ENCODE measurements at regions not wholly inside any gene's neighbourhood (a gene's known extent, or its start where the extent isn't known, plus 50 kb on each side); places are given as distances from the start of the nearest gene placed in this dataset.

DNA sequence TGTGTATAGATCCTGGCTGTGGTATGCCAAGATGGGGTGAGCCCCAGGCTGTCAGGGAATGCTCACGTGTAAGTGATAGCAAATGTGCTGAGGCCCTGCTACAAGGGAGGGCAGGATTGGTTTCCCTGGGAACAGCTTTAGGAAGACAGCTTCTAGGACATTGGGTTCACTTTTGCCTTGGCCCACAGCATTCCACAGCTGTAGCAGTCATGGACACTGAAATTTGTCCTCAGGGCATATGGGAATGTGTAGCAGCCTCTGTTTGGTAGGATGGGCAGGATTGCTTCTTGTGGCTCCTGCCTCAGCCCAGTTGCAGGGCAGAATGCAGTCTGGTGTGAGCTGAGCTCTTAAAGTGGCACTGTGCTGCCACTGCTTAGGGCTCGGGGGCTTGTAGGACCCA is 1061.7 kb upstream of the WWC1 start:
- DNase-seq (ENCODE audit: low spot score), result no peak

DNA sequence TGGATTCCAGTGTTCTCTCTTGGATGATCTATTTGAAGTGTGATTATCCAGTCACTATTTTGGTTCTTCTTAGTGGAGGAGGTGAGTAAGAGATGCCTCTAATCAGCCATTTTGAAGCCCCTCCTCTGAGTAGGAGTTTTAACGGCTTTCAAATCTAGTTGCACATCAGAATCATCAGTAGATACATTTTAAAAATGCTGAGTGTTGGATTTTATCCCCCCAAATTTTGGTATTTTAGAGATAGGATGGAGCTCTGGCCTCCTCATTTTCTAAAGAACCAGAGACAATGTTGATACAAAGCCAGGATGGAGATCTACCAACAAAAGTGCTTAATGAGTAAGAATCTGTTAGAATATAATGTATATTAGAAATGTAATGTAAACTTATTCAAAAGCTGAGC is 1061.0 kb upstream of the WWC1 start:
- DNase-seq (ENCODE audit: low spot score), result no peak

DNA sequence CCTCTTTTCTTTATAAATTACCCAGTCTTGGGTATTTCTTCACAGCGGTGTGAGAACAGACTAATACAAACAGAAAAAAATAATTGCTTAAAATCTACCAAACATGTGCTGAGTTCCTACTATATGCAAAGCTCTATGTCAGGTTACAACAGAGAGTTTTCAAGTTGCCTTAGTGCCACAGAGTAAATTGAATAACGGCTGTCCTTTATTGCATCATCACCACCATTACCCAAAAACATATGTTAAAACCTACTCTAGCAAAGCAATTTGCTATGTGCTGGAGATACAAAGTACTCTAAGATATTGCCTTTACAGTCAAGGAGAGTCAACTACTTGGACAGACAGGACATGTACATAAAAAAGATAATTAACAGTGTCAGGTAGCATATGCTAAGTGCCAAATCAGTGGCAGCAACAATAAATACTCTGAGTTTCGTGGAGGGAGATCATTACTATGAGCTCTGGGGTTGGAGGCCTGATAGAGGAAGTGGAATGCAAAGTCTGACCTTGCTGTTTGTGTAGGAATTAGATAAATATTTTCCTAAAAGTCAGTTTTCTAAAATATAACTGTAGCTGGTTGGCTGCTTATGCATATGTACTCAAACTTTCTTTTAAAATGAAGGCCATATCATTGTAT is 1058.7 kb upstream of the WWC1 start:
- DNase-seq (ENCODE audit: low spot score), result no peak

DNA sequence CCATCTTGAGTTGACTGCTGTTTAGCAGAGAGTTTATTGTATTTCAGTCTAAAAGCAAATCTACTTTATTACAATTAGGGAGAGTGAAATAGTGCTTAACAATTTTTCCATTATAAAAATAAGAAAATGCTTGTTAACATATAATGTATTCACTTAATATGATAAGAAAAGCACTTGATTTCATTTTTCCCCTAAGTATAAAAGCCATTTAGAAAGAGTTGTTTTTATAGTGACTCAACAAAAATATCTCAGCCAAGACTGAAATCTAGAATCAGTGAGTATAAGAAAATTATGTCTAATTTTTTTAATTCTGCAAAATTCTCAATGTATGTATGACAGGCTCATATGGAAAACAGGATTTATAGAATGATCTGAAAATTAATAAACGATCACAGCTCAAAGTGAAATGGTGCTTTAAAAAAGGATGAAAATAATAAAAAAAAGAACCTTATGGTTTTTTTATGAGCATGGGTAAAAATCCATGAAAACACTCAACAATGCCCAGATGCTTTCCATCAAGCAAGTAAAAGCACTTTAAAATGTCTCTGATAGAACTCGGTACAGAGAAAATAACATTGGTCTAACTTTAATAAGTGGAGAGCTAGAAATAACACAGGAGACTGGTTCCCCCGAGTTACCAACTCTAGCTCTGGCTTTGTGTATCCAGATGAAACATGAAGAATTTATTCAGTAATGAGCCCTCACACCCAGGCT is 1057.8 kb upstream of the WWC1 start:
- DNase-seq (ENCODE audit: low spot score), result no peak

DNA sequence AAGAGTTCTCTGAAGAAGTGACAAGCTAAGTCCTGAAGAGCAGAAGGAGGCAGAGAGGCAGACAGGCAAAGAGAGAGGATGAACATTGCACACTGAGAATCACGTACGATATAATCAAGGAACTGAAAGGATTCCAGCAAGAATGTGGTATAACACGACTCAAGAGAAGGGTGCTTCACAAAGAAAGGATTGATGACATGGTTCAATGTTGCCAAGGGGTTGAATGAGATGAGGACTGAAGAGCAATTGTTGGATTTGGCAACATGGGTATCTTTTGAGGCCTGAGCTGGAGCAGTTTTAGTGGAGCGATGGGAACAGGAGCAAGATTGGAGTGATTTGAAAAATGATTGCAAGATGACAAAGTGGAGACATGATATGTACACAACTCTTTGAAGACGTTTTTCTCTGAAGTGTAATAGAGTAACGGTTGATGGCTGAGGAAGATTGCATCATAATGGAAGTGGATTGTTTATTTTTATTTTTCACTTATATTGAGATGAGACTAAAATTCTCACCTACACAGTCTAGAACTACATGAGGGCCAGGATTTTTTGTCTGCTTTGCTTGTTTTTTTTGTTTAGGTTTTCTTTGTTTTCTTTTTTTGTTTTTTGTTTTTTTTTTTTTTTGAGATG is 1049.9 kb upstream of the WWC1 start:
- no peak for DNase-seq (ENCODE audit: low spot score)

DNA sequence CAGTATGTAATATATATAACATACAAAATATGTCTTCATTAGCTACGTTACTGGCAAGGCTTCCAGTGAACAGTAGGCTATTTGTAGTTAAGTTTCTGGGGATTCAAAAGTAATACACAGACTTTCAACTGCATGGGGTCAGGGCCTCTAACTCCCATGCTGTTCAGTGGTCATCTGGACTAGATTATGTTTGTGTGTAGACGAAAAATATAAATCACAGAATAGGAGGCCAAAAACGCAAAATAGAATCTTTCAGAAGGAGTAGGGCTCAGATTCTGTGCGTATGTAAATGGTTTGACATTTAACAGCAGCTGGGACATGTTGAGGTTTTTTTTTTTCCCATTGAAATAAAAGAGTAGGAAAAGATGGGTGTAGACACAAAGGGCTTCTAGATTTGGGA is 1048.7 kb upstream of the WWC1 start:
- no peak for DNase-seq (ENCODE audit: low spot score)

DNA sequence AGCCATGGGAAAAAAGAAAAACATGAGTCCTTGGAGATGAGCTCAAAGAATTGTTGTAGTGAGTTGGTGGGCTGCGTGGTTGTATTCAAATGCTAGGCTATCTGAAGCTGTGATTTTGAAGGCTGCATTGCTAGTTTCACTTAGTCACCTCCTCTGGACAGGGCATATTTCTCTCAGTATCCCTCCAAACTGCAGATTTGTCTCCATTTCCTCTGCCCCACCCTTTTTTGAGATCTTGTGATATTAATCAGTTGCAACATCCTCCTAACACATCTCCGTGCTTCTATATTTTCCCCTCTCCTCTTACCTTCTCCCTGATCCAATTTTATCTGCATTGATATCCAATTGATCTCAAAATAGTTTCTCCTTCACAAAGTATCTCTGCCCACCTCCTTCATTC is 1048.0 kb upstream of the WWC1 start:
- DNase-seq (ENCODE audit: low spot score), result no peak

DNA sequence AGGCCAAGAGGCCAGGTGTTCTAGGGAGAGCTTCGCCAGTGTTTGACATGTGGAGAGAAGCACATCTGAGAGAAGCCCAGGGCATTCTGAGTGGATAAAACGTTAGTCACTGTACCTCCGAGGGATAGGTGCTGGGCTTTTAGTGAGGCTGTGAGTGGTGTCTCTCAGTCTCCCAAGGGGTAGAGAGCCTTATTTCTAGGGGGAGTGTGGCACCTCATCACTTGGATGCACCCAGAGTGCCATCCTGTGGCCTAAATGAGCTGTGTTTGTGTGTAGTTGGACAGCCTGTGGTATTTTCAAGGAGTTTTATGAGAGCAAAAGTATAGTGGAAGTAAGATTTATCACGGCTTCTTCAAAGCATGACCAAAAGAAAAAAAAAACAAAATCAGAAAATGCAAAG is 1046.9 kb upstream of the WWC1 start:
- DNase-seq (ENCODE audit: low spot score), result no peak

DNA sequence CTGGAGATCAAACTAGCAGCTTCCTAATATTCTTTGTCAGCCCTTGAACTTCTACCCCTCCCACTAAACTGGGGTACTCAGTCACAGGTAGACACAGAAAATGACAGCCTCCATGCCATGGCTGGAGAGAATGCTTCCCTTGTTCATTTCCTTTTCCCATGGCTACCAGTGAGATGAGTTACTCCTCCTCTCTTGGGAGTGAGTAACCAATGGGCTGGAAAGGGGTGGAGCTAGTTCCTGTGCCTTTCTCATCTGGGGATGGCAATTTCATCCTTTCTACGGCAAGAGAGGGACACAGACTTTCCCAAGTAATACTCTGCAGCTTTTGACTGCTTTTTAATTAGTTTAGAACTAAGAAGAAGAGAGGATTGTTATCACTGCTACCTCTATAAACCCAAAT is 1045.6 kb upstream of the WWC1 start:
- no peak for DNase-seq (ENCODE audit: low spot score)

DNA sequence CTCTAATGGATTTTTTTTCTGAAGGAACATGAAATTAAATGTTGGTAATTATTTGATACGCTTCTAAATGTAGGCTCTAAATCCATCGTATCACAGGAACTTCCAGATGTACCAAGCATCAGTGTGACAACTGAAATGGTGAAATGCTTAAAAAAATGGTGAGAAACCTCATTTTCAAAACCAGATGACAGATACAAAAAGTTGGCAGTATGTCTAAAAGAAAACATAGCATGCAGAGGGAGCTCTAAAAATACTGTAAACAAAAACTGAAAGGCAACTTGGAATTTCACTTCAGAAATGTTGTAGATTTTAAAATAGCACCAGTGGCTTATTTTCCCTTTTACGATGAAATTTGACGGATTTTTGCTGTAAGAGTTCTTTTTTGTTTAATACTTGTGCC is 1043.6 kb upstream of the WWC1 start:
- DNase-seq (ENCODE audit: low spot score), result no peak

DNA sequence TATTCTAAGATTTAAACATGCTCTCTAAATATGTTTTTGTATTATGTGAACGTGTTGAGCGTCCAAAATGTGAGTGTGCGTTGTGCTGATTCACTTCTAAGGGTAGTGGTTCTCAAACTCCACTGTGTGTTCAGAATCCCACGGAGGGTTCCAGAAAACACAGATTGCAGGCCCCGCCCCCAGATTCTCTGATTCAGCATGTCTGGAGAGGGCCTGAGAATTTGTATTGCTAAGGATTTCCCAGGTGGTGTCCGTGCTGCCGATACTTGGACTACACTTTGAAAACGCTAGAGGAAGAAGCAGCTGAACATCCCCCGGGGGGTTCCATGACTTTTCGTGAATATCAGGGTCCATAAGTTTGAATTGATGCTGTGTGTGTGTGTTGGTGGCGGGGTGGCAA is 1043.2 kb upstream of the WWC1 start:
- DNase-seq (ENCODE audit: low spot score), result no peak

DNA sequence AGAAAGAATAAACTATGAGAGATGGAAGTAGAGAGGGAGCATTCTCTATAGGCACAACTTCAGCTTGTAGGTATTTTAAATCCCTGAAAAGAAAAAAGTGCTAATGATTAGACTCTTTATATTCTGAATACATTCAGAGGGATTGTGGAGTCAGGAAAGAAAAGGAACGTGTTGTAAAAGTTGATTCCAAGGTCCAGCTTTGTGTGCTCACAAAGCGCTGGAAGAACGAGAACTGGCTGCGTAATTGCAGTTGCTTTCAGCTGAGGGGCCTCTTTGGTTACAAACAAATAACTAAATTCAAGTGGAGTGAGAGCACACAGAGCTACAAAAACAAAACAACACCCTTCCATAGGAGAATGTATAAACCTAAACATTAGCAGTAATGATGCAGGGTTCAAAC is 1040.4 kb upstream of the WWC1 start:
- DNase-seq (ENCODE audit: low spot score), result no peak

DNA sequence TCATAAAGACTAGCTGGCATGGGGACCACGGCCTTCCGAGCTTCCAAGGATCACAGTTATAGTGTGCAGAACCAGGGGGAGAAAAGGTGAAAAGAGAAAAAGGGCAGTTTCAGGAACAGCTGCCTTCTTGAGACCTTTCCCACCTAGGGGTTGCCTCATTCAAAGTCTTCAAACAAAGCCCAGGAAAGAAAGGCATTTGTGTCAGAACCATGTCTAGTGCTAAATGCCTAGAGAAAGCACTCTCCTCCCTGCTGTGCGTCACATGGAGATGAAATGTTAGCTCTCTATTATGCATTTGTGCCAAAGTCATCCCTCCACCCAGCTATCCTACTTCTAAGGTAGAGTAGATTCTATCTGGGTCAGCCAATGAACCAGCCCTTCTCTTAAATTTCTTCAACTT is 1037.3 kb upstream of the WWC1 start:
- DNase-seq (ENCODE audit: low spot score), result no peak

DNA sequence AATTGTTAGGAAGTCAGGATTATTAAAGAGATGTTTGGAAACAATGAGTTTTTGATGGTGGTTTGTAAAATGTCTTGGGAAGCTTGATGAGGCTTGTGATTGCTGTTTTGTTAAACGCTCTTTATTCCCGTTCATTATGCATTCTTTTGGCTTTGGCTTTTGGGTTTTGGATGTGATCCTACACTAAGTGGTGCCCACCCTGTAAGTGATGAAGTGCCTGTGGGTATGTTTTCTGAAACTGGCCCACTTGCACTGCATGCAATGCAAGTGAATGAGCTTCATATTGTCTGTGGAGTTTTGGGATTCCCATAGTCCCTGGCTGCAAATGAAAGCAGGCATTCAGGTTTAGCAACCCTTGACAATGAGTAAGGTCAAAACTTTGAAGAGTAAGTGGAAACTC is 1035.5 kb upstream of the WWC1 start:
- DNase-seq (ENCODE audit: low spot score), result no peak

DNA sequence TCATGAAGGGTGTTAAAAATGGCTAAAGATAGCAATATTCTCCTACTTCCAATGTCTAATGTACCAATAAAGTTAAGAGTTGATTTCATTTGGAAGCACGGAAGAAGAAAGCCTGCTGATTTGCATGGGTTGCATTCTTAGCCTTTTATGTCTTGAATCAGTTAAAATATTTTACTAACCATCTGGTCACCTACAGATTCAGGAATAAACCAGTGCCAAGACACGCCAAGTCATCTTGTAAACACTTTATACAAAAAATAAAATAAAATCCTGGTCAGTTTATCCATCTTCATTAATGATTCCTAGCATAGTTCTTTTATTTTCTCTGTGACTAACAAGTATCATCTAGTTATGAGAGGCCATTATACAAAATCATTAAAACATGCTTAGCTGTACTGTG is 1031.6 kb upstream of the WWC1 start:
- no peak for DNase-seq (ENCODE audit: low spot score)

DNA sequence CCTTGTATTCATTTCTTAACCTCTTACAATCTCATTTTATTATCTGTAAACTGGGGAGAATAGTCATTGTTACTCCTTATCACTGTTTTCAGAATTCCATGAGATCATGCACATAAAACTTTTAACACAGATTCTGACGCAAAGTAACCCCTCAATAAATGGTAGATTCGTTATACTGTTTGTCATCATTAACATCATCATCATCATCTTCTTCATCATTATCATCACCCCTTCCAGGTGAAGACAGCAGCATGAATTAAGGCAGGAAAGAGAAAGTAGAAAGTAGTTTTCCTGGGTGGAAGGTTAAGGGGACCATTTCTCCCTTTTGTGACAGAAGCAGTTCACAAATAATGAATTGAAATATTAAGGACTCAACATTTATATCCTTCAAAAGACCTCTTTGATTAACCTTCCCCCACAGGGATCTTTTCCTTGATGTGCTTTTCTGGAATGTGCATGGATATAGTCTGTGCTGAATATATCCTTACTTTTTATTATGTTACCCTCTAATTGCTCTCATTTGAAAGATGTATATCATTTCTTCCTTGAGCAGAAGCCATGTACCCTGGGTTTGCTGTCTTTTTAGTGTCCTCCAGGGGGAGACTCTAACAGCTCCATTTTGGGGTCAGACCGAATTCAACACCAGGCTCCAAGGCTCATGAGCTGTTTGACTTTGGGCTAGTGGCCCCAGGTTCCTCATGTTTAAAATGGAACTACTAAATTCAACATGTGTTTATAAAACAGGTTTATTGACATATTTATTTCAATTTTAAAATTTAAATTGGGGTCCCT is 1029.9 kb upstream of the WWC1 start:
- no peak for DNase-seq (ENCODE audit: low spot score)

DNA sequence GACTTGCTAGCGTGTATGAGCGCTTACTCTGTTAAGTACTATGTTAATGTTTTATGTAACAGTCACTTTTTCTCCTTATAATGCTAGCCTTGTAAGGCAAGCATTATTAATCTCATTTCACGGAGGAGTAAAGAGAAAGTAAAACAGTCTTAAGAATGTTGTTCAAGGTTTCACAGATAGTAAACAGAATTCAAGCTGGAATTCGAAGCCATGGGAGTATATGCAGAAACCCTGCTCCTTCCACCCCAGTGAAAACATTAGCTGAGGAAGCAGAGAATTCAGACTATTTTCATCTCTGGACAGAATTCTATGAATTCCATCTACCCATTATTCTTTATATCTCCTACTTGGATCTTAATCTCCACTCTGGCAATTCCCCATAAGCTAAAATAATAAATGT is 1028.3 kb upstream of the WWC1 start:
- no peak for DNase-seq (ENCODE audit: low spot score)

DNA sequence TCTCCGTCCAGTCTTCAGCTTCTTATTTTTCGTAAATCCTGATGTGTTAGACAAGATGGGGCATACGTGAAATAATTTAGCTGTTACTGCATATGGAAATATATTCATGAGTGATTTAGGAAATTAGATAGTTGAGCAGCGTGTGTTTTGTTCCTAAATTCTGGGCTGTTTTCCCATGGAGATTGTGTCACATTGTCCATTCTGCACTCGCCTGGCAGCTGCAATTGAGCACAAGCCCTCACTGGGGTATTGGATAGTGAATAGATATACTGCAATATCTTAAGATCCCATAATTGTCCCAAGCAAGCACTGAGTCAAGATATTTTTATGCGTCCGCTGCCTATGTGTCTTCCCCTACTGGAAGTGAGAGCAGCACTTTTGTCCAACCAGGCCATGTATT is 1027.1 kb upstream of the WWC1 start:
- DNase-seq (ENCODE audit: low spot score), result no peak

DNA sequence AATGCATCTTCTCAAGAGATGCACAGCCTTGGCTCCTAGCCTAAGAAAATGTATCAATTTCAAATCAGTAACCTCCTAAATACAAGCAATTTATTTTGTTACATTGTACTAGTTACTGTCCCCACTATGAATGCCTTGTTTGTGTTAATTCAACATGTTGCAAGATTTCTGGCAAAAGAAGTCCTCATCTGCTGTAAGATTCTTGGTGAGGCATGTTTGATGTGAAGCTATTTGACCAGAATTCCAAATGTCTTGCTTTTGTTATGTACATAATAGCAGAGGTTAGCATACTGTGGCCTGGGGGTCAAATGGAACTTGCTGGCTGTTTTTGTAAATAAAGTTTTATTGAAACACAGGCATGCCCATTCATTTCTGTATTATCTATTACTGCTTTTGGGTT is 1023.1 kb upstream of the WWC1 start:
- DNase-seq (ENCODE audit: low spot score), result no peak

DNA sequence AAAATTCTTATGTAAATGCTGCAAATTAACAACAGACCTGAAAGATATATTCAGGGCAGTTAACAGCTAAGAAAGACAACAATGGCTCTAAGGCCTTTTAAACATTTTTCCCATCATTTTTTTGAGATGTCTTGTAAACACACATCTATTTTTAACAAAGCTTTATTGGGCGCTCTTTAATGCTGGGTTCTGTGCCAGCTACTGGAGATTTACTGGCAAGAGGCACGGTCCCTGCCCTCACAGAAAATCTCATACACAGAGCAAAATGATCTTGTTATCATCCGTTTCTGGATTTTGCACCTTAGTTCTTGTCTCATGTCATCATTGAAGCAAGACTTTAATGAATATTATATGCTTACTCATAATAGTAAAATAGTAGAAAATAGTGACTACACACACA is 1022.3 kb upstream of the WWC1 start:
- no peak for DNase-seq (ENCODE audit: low spot score)

DNA sequence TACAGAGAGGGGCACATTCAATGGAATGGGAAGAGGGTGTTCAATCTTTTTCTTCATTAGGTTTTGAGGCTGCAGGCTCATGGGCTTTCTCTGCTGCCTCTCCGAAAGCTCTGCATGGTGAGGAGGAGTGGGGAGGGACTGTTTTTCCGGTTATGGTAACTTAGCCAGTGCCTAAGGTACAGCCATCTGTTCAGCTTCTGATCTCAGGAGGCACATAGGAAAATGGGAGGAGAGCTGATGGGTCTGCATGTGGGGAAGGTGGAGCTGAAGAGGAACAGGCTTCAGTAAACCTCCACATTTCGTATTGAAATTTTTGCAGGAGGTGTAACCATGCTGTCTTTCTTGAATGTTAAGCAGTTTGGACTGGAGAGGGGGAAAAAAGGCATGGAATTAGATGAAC is 1020.4 kb upstream of the WWC1 start:
- DNase-seq (ENCODE audit: low spot score), result no peak

DNA sequence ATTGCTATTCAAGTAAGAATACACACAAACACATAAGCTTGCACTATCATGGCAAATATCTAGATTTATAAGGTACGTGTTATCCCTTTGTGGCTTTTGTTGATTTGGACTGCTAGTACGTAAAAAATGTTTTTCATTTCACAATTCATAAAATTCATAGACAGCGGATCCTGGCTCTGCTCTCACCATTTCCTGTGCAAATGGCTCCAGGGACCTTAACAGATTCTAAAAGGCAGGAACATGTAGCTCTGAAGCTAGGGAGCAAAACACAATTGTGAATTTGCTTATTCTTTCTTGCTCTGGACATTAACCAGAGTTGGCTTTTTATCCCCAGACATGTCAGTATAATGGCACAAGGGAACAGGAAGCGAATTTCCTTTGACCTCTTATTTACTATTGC is 1019.9 kb upstream of the WWC1 start:
- no peak for DNase-seq (ENCODE audit: low spot score)

DNA sequence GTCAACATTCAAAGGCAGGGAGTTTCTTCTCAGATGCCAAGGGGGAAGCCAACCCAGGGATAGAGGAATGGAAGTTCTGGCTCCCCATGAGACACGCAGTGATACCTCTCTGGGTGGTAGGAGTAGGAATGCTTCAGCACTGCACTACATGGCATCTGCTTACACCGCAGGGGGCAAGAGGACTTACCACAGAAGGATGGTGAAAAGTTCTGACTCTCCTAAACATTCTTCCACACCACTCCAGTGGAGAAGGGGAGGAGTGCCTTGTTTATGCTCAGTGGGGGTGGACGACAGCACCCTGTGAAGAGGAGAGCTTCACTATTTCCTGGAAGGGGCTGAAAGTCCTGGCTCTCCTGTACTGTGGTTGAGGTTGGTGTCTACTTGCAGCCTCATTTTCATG is 1011.3 kb upstream of the WWC1 start:
- DNase-seq (ENCODE audit: low spot score), result no peak
